ENCODE measurements at regions not wholly inside any gene's neighbourhood (a gene's known extent, or its start where the extent isn't known, plus 50 kb on each side); places are given as distances from the start of the nearest gene placed in this dataset.
"Not testable (repeated sequence)": the region's sequence is repeated elsewhere in the genome, so short reads cannot be mapped to it uniquely, and the experiment has no call there.

GRCh38 chr11:69869311-69869939 is 50.2 kb upstream of the FGF3 start:
- no peak for DNase-seq

GRCh38 chr11:69870766-69871165 is 51.5 kb upstream of the FGF3 start:
- DNase-seq = no peak

- DNase-seq = no peak
Observed at GRCh38 chr11:69873166-69874077, 54.2 kb upstream of the FGF3 start.

GRCh38 chr11:69874178-69874983 is 55.2 kb upstream of the FGF3 start:
- DNase-seq = no peak

GRCh38 chr11:69874984-69875624 is 55.9 kb upstream of the FGF3 start:
- no peak for DNase-seq

- DNase-seq = no peak
Observed at GRCh38 chr11:69876013-69876412, 56.8 kb upstream of the FGF3 start.

- DNase-seq = no peak
Observed at GRCh38 chr11:69877235-69877634, 58.0 kb upstream of the FGF3 start.

- not testable (repeated sequence) for DNase-seq
Observed at GRCh38 chr11:69877704-69878103, 58.5 kb upstream of the FGF3 start.

GRCh38 chr11:69878144-69878883 is 59.1 kb upstream of the FGF3 start:
- DNase-seq = no peak

- DNase-seq = no peak
Observed at GRCh38 chr11:69878927-69879728, 59.9 kb upstream of the FGF3 start.

- no peak for DNase-seq
Observed at GRCh38 chr11:69879729-69880005, 60.5 kb upstream of the FGF3 start.

GRCh38 chr11:69880041-69880825 is 61.0 kb upstream of the FGF3 start:
- DNase-seq = no peak

GRCh38 chr11:69880826-69881445 is 61.7 kb upstream of the FGF3 start:
- DNase-seq = no peak

- no peak for DNase-seq
Observed at GRCh38 chr11:69881467-69882269, 62.5 kb upstream of the FGF3 start.

- DNase-seq = no peak
Observed at GRCh38 chr11:69882270-69882608, 63.0 kb upstream of the FGF3 start.

GRCh38 chr11:69883292-69884255 is 64.4 kb upstream of the FGF3 start:
- DNase-seq = no peak

GRCh38 chr11:69884286-69884685 is 65.1 kb upstream of the FGF3 start:
- no peak for DNase-seq

GRCh38 chr11:69884751-69885150 is 65.5 kb upstream of the FGF3 start:
- DNase-seq = no peak

All from hematopoietic multipotent progenitor cell treated with erythropoietin and hydrocortisone succinate and interleukin-3 and kit ligand, for 6 days (in vitro differentiated cells).